ENCODE measurements at regions not wholly inside any gene's neighbourhood (a gene's known extent, or its start where the extent isn't known, plus 50 kb on each side); places are given as distances from the start of the nearest gene placed in this dataset.

- TF ChIP-seq FOXP2 (optimal IDR thresholded peaks at IDR 0.05; ENCODE audit: borderline replicate concordance, extremely low read depth, extremely low read length, insufficient read depth) (no peak), POLR2AphosphoS5 (IDR thresholded peaks at IDR 0.05; ENCODE audit: low read depth, low read length) (no peak), SIN3A (IDR thresholded peaks at IDR 0.05; ENCODE audit: borderline replicate concordance, insufficient read depth, low read length) (no peak), TAF1 (IDR thresholded peaks at IDR 0.05; ENCODE audit: borderline replicate concordance, insufficient read depth, low read length) (no peak), REST (IDR thresholded peaks at IDR 0.05; ENCODE audit: insufficient read depth in 1 of 2, low read depth in 2 of 2, low read length in 2 of 2) (no peak)
Observed at GRCh38 chr4:112860830-112861690, 188.4 kb upstream of the ANK2 start.

GRCh38 chr4:112861691-112862674 lies 187.5 kb upstream of the ANK2 start:
- TF ChIP-seq REST (IDR thresholded peaks at IDR 0.05; ENCODE audit: insufficient read depth in 1 of 2, low read depth in 2 of 2, low read length in 2 of 2): no peak
- TF ChIP-seq SIN3A (IDR thresholded peaks at IDR 0.05; ENCODE audit: borderline replicate concordance, insufficient read depth, low read length): no peak
- no peak for TF ChIP-seq POLR2AphosphoS5 (IDR thresholded peaks at IDR 0.05; ENCODE audit: low read depth, low read length)
- TF ChIP-seq TAF1 (IDR thresholded peaks at IDR 0.05; ENCODE audit: borderline replicate concordance, insufficient read depth, low read length): no peak
- no peak for TF ChIP-seq FOXP2 (optimal IDR thresholded peaks at IDR 0.05; ENCODE audit: borderline replicate concordance, extremely low read depth, extremely low read length, insufficient read depth)

- TF ChIP-seq FOXP2 (optimal IDR thresholded peaks at IDR 0.05; ENCODE audit: borderline replicate concordance, extremely low read depth, extremely low read length, insufficient read depth) (no peak), SIN3A (IDR thresholded peaks at IDR 0.05; ENCODE audit: borderline replicate concordance, insufficient read depth, low read length) (no peak), TAF1 (IDR thresholded peaks at IDR 0.05; ENCODE audit: borderline replicate concordance, insufficient read depth, low read length) (no peak), POLR2AphosphoS5 (IDR thresholded peaks at IDR 0.05; ENCODE audit: low read depth, low read length) (no peak), REST (IDR thresholded peaks at IDR 0.05; ENCODE audit: insufficient read depth in 1 of 2, low read depth in 2 of 2, low read length in 2 of 2) (no peak)
Observed at GRCh38 chr4:112865443-112865842, 184.0 kb upstream of the ANK2 start.

DNA sequence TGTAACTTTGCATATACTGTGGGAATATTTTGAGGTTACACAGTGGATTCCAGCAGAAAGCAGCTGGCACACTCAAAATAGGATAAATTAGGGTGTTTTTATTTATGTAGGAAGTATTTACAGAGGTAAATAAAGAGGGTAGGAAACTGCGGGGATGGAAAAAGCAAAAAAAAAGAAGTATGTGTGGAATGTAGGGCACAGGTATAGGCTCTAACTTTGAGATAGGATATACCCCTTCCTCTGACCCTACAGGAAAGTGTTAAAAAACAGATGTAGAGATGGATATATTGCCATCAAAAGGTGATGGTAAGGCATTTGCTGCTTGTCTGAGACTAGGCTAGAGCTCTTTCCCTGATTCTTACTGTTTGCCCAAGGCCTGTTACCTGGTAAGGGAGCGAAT lies 173.1 kb upstream of the ANK2 start:
- no peak for TF ChIP-seq FOXP2 (optimal IDR thresholded peaks at IDR 0.05; ENCODE audit: borderline replicate concordance, extremely low read depth, extremely low read length, insufficient read depth)
- TF ChIP-seq TAF1 (IDR thresholded peaks at IDR 0.05; ENCODE audit: borderline replicate concordance, insufficient read depth, low read length): no peak
- TF ChIP-seq REST (IDR thresholded peaks at IDR 0.05; ENCODE audit: insufficient read depth in 1 of 2, low read depth in 2 of 2, low read length in 2 of 2): no peak

All from PFSK-1 (cell line).